ENCODE measurements at regions not wholly inside any gene's neighbourhood (a gene's known extent, or its start where the extent isn't known, plus 50 kb on each side); places are given as distances from the start of the nearest gene placed in this dataset.
"Not testable (repeated sequence)": the region's sequence is repeated elsewhere in the genome, so short reads cannot be mapped to it uniquely, and the experiment has no call there.

DNA sequence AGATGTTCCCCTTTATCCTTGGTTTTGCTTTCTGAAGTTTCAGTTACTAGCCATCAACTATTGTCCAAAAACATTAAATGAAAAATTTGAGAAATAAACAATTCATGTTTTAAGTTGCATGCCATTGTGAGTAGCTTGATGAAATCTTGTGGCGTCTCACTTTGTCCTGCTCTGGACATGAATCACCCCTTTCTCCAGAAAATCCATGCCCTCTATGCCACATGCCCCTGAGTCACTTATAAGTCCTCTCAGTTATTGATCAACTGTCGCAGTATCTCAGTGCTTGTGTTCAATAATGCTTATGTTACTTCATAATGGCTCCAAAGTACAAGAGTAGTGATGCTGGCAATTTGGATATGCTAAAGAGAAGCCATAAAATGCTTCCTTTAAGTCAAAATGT lies 208.0 kb upstream of the FERD3L start:
- no peaks in the 10 kb centered on the region for H3K4me1 Mint-ChIP-seq (ENCODE audit: low read depth, unreplicated experiment)
- H3K36me3 Mint-ChIP-seq (ENCODE audit: unreplicated experiment) = no peaks in the 10 kb centered on the region
- no peaks in the 10 kb centered on the region for H3K9me3 Mint-ChIP-seq (ENCODE audit: unreplicated experiment)
- no peak overlapping the region for H3K4me3 Mint-ChIP-seq (ENCODE audit: unreplicated experiment)
- no peak for DNase-seq
- TF ChIP-seq, protein P1, sequence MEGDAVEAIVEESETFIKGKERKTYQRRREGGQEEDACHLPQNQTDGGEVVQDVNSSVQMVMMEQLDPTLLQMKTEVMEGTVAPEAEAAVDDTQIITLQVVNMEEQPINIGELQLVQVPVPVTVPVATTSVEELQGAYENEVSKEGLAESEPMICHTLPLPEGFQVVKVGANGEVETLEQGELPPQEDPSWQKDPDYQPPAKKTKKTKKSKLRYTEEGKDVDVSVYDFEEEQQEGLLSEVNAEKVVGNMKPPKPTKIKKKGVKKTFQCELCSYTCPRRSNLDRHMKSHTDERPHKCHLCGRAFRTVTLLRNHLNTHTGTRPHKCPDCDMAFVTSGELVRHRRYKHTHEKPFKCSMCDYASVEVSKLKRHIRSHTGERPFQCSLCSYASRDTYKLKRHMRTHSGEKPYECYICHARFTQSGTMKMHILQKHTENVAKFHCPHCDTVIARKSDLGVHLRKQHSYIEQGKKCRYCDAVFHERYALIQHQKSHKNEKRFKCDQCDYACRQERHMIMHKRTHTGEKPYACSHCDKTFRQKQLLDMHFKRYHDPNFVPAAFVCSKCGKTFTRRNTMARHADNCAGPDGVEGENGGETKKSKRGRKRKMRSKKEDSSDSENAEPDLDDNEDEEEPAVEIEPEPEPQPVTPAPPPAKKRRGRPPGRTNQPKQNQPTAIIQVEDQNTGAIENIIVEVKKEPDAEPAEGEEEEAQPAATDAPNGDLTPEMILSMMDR (IDR thresholded peaks at IDR 0.05; ENCODE audit: partially characterized antibody, unreplicated experiment) = no peak
- no peaks in the 10 kb centered on the region for H3K27me3 Mint-ChIP-seq (ENCODE audit: unreplicated experiment)
- no peak overlapping the region for H3K27ac Mint-ChIP-seq (ENCODE audit: unreplicated experiment)

DNA sequence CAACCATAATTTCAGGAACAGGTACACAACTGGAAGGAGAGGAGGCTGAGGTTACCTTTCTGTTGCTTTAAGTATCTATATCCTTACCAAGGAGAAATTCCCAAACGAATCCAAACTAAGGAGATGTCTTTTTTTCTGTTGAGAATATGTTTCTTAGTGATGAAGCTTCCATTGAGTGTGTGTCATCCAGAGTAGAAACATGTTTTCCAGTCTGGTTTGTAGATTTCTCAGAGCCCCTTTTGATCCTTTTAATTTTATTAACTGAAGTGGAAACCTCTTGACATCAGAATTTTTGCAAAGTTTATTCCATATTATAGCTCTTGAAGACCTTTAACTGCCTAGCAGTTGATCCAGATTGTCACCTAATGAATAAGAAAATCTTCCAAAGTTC lies 207.1 kb upstream of the FERD3L start:
- Mint-ChIP-seq H3K4me1 (ENCODE audit: low read depth, unreplicated experiment) (no peaks in the 10 kb centered on the region), H3K9me3 (ENCODE audit: unreplicated experiment) (no peaks in the 10 kb centered on the region), H3K4me3 (ENCODE audit: unreplicated experiment) (no peak overlapping the region), H3K36me3 (ENCODE audit: unreplicated experiment) (no peaks in the 10 kb centered on the region), H3K27me3 (ENCODE audit: unreplicated experiment) (no peaks in the 10 kb centered on the region), H3K27ac (ENCODE audit: unreplicated experiment) (no peak overlapping the region)
- no peak for DNase-seq
- TF ChIP-seq, protein P1 (IDR thresholded peaks at IDR 0.05; ENCODE audit: partially characterized antibody, unreplicated experiment) = no peak

DNA sequence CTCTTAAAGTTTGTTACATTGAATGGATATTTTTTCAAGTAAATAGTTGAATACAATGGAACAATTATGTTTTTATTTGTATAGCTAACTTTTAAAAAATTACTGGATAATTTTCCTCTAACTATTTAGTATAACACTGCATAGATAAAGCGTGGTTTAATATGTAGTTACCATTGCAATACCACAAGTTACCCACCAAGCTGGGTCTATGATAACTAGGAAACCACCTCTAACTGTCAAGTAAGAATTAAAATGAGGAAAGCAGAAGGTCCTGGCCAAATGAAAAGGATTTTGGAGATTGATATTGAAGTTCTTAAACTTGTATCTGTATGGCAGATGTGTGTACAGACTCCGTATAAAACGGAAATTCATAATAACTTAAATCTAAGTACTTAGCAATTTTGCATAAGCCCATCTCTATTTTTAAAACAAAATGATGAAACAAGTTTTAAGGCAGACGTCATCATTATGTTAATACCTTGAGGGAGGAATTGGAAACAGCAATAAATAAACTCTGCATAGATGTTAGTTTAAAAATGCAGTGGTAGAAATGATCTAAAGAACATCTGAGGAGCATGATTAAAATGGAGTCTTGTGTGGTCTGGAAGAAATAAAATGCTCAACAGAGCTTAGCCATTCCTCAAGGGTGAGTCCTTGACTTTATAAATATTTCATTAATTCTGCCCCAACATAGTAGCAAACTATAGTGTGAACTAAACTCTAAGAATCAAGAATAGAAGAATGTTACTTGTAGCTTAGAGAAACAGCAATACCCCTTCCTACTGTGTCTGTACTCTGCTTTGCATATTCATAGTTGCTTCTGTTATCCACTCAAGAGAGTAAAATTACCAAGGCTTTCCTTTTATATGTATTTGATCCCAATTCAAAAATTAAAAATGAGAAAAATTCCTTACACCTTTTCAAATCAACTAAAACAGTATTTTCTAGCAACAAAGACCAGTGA lies 206.4 kb upstream of the FERD3L start:
- DNase-seq = no peak

DNA sequence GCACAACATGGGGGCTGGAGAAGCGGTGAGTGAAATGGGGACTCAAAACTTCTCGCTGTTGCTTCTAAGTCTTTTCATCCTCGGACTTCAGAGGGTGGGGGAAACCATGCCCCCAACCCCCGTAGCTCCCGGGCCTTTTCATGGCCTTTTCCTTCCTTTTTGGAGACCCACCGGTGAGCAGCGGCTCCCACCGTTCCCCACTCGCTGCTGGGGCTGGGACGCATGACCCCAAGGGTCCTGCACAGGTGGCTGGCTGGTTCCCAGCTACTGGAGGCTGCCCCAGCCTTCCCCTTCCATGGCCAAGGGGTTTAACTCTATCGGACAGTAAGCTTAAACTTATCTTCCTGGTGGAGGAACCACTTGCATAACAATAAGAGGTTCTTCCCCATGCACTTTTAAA lies 194.3 kb upstream of the FERD3L start:
- Mint-ChIP-seq H3K9me3 (ENCODE audit: unreplicated experiment) (no peaks in the 10 kb centered on the region), H3K4me1 (ENCODE audit: low read depth, unreplicated experiment) (no peaks in the 10 kb centered on the region), H3K4me3 (ENCODE audit: unreplicated experiment) (no peak overlapping the region), H3K27ac (ENCODE audit: unreplicated experiment) (no peak overlapping the region), H3K27me3 (ENCODE audit: unreplicated experiment) (peaks cover 2% of the 10 kb centered on the region), H3K36me3 (ENCODE audit: unreplicated experiment) (no peaks in the 10 kb centered on the region)
- DNase-seq = no peak
- TF ChIP-seq, protein P1 (IDR thresholded peaks at IDR 0.05; ENCODE audit: partially characterized antibody, unreplicated experiment) = no peak

More for the DNA sequence above, 206.4 kb upstream of the FERD3L start:
- no peak overlapping the region for H3K27ac Mint-ChIP-seq (ENCODE audit: unreplicated experiment)
- H3K9me3 Mint-ChIP-seq (ENCODE audit: unreplicated experiment) = no peaks in the 10 kb centered on the region
- no peaks in the 10 kb centered on the region for H3K36me3 Mint-ChIP-seq (ENCODE audit: unreplicated experiment)
- no peaks in the 10 kb centered on the region for H3K4me1 Mint-ChIP-seq (ENCODE audit: low read depth, unreplicated experiment)
- no peaks in the 10 kb centered on the region for H3K27me3 Mint-ChIP-seq (ENCODE audit: unreplicated experiment)
- H3K4me3 Mint-ChIP-seq (ENCODE audit: unreplicated experiment) = no peak overlapping the region
- TF ChIP-seq, protein P1 (IDR thresholded peaks at IDR 0.05; ENCODE audit: partially characterized antibody, unreplicated experiment) = no peak

DNA sequence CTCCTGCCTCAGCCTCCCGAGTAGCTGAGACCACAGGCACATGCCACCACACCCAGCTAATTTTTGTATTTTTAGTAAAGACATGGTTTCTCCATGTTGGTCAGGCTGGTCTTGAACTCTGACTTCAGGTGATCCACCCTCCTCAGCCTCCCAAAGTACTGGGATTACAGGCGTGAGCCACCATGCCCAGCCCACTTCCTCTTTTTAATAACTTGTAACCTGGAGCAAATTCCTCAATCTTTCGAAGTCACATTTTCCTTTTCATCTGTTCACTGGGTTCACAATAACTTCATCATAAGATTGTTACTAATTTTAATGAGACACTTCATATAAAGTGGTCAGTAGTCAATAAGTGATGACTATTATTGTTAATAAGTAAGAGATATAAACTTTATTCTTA lies 193.3 kb upstream of the FERD3L start:
- DNase-seq; H3K4me3 Mint-ChIP-seq (ENCODE audit: unreplicated experiment); H3K4me1 Mint-ChIP-seq (ENCODE audit: low read depth, unreplicated experiment); H3K9me3 Mint-ChIP-seq (ENCODE audit: unreplicated experiment); H3K27me3 Mint-ChIP-seq (ENCODE audit: unreplicated experiment); H3K27ac Mint-ChIP-seq (ENCODE audit: unreplicated experiment); H3K36me3 Mint-ChIP-seq (ENCODE audit: unreplicated experiment): not testable (repeated sequence)
